Dermis microvascular lymphatic vessel endothelial cell (primary cell): ENCODE measurements at regions not wholly inside any gene's neighbourhood (a gene's known extent, or its start where the extent isn't known, plus 50 kb on each side); places are given as distances from the start of the nearest gene placed in this dataset.

Experiments
- DNase-seq, 2 donors: peaks; one replicate each; pipeline versions ENCODE4 v3.0.0 to v3.0.0-alpha.2; 2010; ENCODE audit warnings: low read depth in 2 of 2

GRCh38 chr10:130989670-130990232, 321.8 kb downstream of the TCERG1L start:
- DNase-seq, result no peak

GRCh38 chr10:130990486-130990885, 321.0 kb downstream of the TCERG1L start:
- no peak for DNase-seq

GRCh38 chr10:130992802-130993523, 318.6 kb downstream of the TCERG1L start:
- no peak for DNase-seq

GRCh38 chr10:130993612-130994011, 317.9 kb downstream of the TCERG1L start:
- no peak for DNase-seq

GRCh38 chr10:130994191-130994590, 317.3 kb downstream of the TCERG1L start:
- DNase-seq, result no peak

GRCh38 chr10:130994845-130995244, 316.7 kb downstream of the TCERG1L start:
- no peak for DNase-seq

GRCh38 chr10:130997267-130998045, 314.1 kb downstream of the TCERG1L start:
- DNase-seq, result no peak

- no peak for DNase-seq
Observed at GRCh38 chr10:130998046-130998435, 313.5 kb downstream of the TCERG1L start.

- no peak for DNase-seq
Observed at GRCh38 chr10:130998642-130999041, 312.9 kb downstream of the TCERG1L start.

GRCh38 chr10:130999376-131000202, 311.9 kb downstream of the TCERG1L start:
- no peak for DNase-seq

- no peak for DNase-seq
Observed at GRCh38 chr10:131000244-131000643, 311.3 kb downstream of the TCERG1L start.

GRCh38 chr10:131000743-131001142, 310.8 kb downstream of the TCERG1L start:
- no peak for DNase-seq

GRCh38 chr10:131001438-131001837, 310.1 kb downstream of the TCERG1L start:
- no peak for DNase-seq

GRCh38 chr10:131002031-131002861, 309.3 kb downstream of the TCERG1L start:
- no peak for DNase-seq

GRCh38 chr10:131003455-131003854, 308.1 kb downstream of the TCERG1L start:
- DNase-seq, result no peak

- DNase-seq, result no peak
Observed at GRCh38 chr10:131004276-131004675, 307.2 kb downstream of the TCERG1L start.

- DNase-seq, result no peak
Observed at GRCh38 chr10:131006458-131007256, 304.9 kb downstream of the TCERG1L start.

- no peak for DNase-seq
Observed at GRCh38 chr10:131009791-131010190, 301.7 kb downstream of the TCERG1L start.

GRCh38 chr10:131010965-131011575, 300.5 kb downstream of the TCERG1L start:
- DNase-seq, result no peak
